GM06990 (cell line): ENCODE measurements at regions not wholly inside any gene's neighbourhood (a gene's known extent, or its start where the extent isn't known, plus 50 kb on each side); places are given as distances from the start of the nearest gene placed in this dataset.

Experiments
- DNase-seq: peaks from one replicate; pipeline ENCODE4 v3.0.0-alpha.2; 2011; ENCODE audit not compliant: insufficient read length; ENCODE audit errors: extremely low read depth
- H3K27me3 ChIP-seq: replicated peaks from 2 replicates; pipeline ENCODE4 v1.6.0; 2011; ENCODE audit warnings: low read length; ENCODE audit not compliant: control insufficient read depth, insufficient read depth
- H3K36me3 ChIP-seq: 2 replicates; pipeline ENCODE4 v1.5.1; 2011; ENCODE audit warnings: low read length; ENCODE audit not compliant: control insufficient read depth, insufficient read depth
- H3K4me3 ChIP-seq: replicated peaks from 2 replicates; pipeline ENCODE4 v1.5.1; 2011; ENCODE audit warnings: low read depth, mild to moderate bottlenecking, control low read depth, low read length
- CTCF ChIP-seq: IDR thresholded peaks from 2 replicates; pipeline ENCODE4 v1.5.1; 2011; ENCODE audit warnings: low read length, control low read depth, mild to moderate bottlenecking, inconsistent platforms; ENCODE audit not compliant: insufficient read depth, poor library complexity, severe bottlenecking

GRCh38 chr3:197432384-197433127 is 123.2 kb downstream of the BDH1 start:
- TF ChIP-seq CTCF, result no peak
- DNase-seq, result no peak
- no peak overlapping the region for H3K4me3 ChIP-seq
- no peaks in the 10 kb centered on the region for H3K36me3 ChIP-seq
- no peaks in the 10 kb centered on the region for H3K27me3 ChIP-seq

- Histone ChIP-seq H3K36me3 (no peaks in the 10 kb centered on the region), H3K4me3 (no peak overlapping the region), H3K27me3 (no peaks in the 10 kb centered on the region)
- DNase-seq, result no peak
- TF ChIP-seq CTCF, result no peak
Measured at GRCh38 chr3:197431346-197431910, 124.3 kb downstream of the BDH1 start.

GRCh38 chr3:197430934-197431333 is 124.8 kb downstream of the BDH1 start:
- no peak for TF ChIP-seq CTCF
- H3K36me3 ChIP-seq, result no peaks in the 10 kb centered on the region
- H3K27me3 ChIP-seq, result no peaks in the 10 kb centered on the region
- H3K4me3 ChIP-seq, result no peak overlapping the region
- DNase-seq, result no peak

GRCh38 chr3:197430502-197430901 is 125.3 kb downstream of the BDH1 start:
- DNase-seq, result no peak
- H3K27me3 ChIP-seq, result no peaks in the 10 kb centered on the region
- no peak overlapping the region for H3K4me3 ChIP-seq
- no peak for TF ChIP-seq CTCF
- H3K36me3 ChIP-seq, result no peaks in the 10 kb centered on the region

- DNase-seq, result no peak
- no peak overlapping the region for H3K4me3 ChIP-seq
- TF ChIP-seq CTCF, result no peak
- no peaks in the 10 kb centered on the region for H3K36me3 ChIP-seq
- no peaks in the 10 kb centered on the region for H3K27me3 ChIP-seq
Measured at GRCh38 chr3:197428952-197429351, 126.8 kb downstream of the BDH1 start.
